A549 (cell line): ENCODE measurements at regions not wholly inside any gene's neighbourhood (a gene's known extent, or its start where the extent isn't known, plus 50 kb on each side); places are given as distances from the start of the nearest gene placed in this dataset.

Source experiments
- ATAC-seq, 2 experiments: fragments of 200-7000 bp in 1 of 2; fragments of >200 bp in 1 of 2; cut with Nextera tagmentation in 1 of 2; cut with Tn5 transposase in 1 of 2; 3 replicates each; pipeline versions ENCODE4 v1.8.0 to v1.9.1; 2018 to 2020; ENCODE audit warnings: mild to moderate bottlenecking in 1 of 2, moderate library complexity in 1 of 2
- CTCF ChIA-PET: fragments of 300-600 bp; sonication (Branson Sonifier 250); formaldehyde crosslinking; extraction: SDS; loops from one replicate; lab custom pipeline; 2021; ENCODE audit warnings: antibody characterized with exemption, inconsistent platforms; lab: Yijun Ruan, JAX
- POLR2A ChIA-PET: fragments of 350-600 bp; formaldehyde crosslinking; extraction: SDS; loops from one replicate; lab custom pipeline; 2021; ENCODE audit warnings: antibody characterized with exemption, inconsistent platforms; lab: Yijun Ruan, JAX
- DNase-seq, 2 experiments: peaks; one replicate each; pipeline versions ENCODE4 v3.0.0 to v3.0.0-alpha.2; 2011 to 2016; ENCODE audit warnings: low read depth in 1 of 2, low spot score in 1 of 2
- FAIRE-seq: peaks from 2 replicates; lab custom pipeline; 2011; peaks lifted over from hg19 to GRCh38; lab: Jason Lieb, UNC
- H3K27ac ChIP-seq, 2 experiments: fragments of >200 bp; sonication (Bioruptor Twin); formaldehyde crosslinking; 3 replicates each; pipeline ENCODE4 v1.5.1; 2016 to 2017
- H3K4me1 ChIP-seq: fragments of >200 bp; sonication (Bioruptor Twin); formaldehyde crosslinking; 3 replicates; pipeline ENCODE4 v1.6.1; 2016
- H3K4me2 ChIP-seq: fragments of >200 bp; sonication (Bioruptor Twin); formaldehyde crosslinking; 3 replicates; pipeline ENCODE4 v1.6.1; 2016
- H3K4me3 ChIP-seq: fragments of >200 bp; sonication (Bioruptor Twin); formaldehyde crosslinking; 3 replicates; pipeline ENCODE4 v1.5.1; 2016
- H3K9me3 ChIP-seq: fragments of >200 bp; sonication (Bioruptor Twin); formaldehyde crosslinking; 3 replicates; pipeline ENCODE4 v1.6.1; 2016
- BCL3 ChIP-seq: fragments of >200 bp; sonication (Bioruptor Twin); formaldehyde crosslinking; IDR thresholded peaks from 3 replicates; pipeline ENCODE4 v1.6.1; 2016
- CEBPB ChIP-seq, 2 experiments: fragments of >200 bp in 1 of 2; sonication (Bioruptor Twin) in 1 of 2; formaldehyde crosslinking in 1 of 2; IDR thresholded peaks; 2 replicates each; pipeline ENCODE4 v1.6.1; 2012 to 2016
- CTCF ChIP-seq: fragments of >200 bp; sonication (Bioruptor Twin); formaldehyde crosslinking; IDR thresholded peaks from 3 replicates; pipeline ENCODE4 v1.5.1; 2016
- E2F6 ChIP-seq: IDR thresholded peaks from 2 replicates; pipeline ENCODE4 v1.6.1; 2012; ENCODE audit warnings: low read depth, borderline replicate concordance
- FOSB ChIP-seq: fragments of 250-450 bp; sonication (Bioruptor Pico); IDR thresholded peaks from 2 replicates; pipeline ENCODE4 v1.5.0; 2020; ENCODE audit warnings: mild to moderate bottlenecking, moderate library complexity
- HDAC2 ChIP-seq: fragments of 200-600 bp; sonication (generic); IDR thresholded peaks from 2 replicates; pipeline ENCODE4 v1.6.1; 2016
- HEYL ChIP-seq: fragments of 250-450 bp; sonication (Bioruptor Pico); IDR thresholded peaks from 2 replicates; pipeline ENCODE4 v1.8.0; 2021; ENCODE audit warnings: mild to moderate bottlenecking, moderate library complexity
- HOXA7 ChIP-seq: fragments of 250-450 bp; sonication (Bioruptor Pico); IDR thresholded peaks from 2 replicates; pipeline ENCODE4 v1.5.0; 2020; ENCODE audit warnings: mild to moderate bottlenecking, moderate library complexity
- HOXB5 ChIP-seq: fragments of 250-450 bp; sonication (Bioruptor Pico); IDR thresholded peaks from 2 replicates; pipeline ENCODE4 v1.5.0; 2020; ENCODE audit warnings: mild to moderate bottlenecking, moderate library complexity
- JUNB ChIP-seq: fragments of >200 bp; sonication (Bioruptor Twin); formaldehyde crosslinking; IDR thresholded peaks from 2 replicates; pipeline ENCODE4 v1.6.1; 2016
- MYC ChIP-seq: IDR thresholded peaks from 2 replicates; pipeline ENCODE4 v1.6.1; 2012; ENCODE audit warnings: mild to moderate bottlenecking, inconsistent platforms, low read length, improper control_type of control experiment, borderline replicate concordance
- NPAS2 ChIP-seq: fragments of 250-450 bp; sonication (Bioruptor Pico); IDR thresholded peaks from 2 replicates; pipeline ENCODE4 v1.8.0; 2022; ENCODE audit warnings: mild to moderate bottlenecking, moderate library complexity, borderline replicate concordance
- POLR2AphosphoS2 ChIP-seq: conservative IDR thresholded peaks from 2 replicates; pipeline ENCODE4 v1.6.1; 2012; ENCODE audit warnings: low read length, improper control_type of control experiment, inconsistent platforms
- RAD21 ChIP-seq, 2 experiments: fragments of >200 bp in 1 of 2; sonication (Bioruptor Twin) in 1 of 2; formaldehyde crosslinking in 1 of 2; IDR thresholded peaks in 1 of 2; conservative IDR thresholded peaks in 1 of 2; 2 replicates in 1 of 2; 3 replicates in 1 of 2; pipeline ENCODE4 v1.6.1; 2012 to 2018; ENCODE audit warnings: inconsistent platforms in 1 of 2
- RARB ChIP-seq: fragments of 250-450 bp; sonication (Bioruptor Pico); IDR thresholded peaks from 2 replicates; pipeline ENCODE4 v1.8.0; 2021; ENCODE audit warnings: mild to moderate bottlenecking, moderate library complexity
- RCOR1 ChIP-seq: fragments of 150-350 bp; IDR thresholded peaks from 2 replicates; pipeline ENCODE4 v1.6.1; 2014; ENCODE audit warnings: antibody characterized with exemption, low read length, low read depth
- REST ChIP-seq: fragments of 200-600 bp; sonication (generic); IDR thresholded peaks from 2 replicates; pipeline ENCODE4 v1.6.1; 2016; ENCODE audit warnings: antibody characterized with exemption, mild to moderate bottlenecking, moderate library complexity
- SMC3 ChIP-seq: fragments of >200 bp; sonication (Bioruptor Twin); formaldehyde crosslinking; IDR thresholded peaks from 3 replicates; pipeline ENCODE4 v1.6.1; 2018; ENCODE audit warnings: inconsistent platforms
- TFCP2L1 ChIP-seq: fragments of 250-450 bp; sonication (Bioruptor Pico); IDR thresholded peaks from 2 replicates; pipeline ENCODE4 v1.5.0; 2021; ENCODE audit warnings: mild to moderate bottlenecking
- TP53 ChIP-seq: fragments of 250-450 bp; sonication (Bioruptor Pico); IDR thresholded peaks from 2 replicates; pipeline ENCODE4 v1.5.0; 2021; ENCODE audit warnings: mild to moderate bottlenecking, moderate library complexity
- USF2 ChIP-seq: fragments of 450-650 bp; IDR thresholded peaks from 2 replicates; pipeline ENCODE4 v1.6.1; 2014; ENCODE audit warnings: antibody characterized with exemption
- ZFP36 ChIP-seq: fragments of 450-650 bp; IDR thresholded peaks from 2 replicates; pipeline ENCODE4 v1.6.1; 2014; ENCODE audit warnings: borderline replicate concordance; ENCODE audit not compliant: partially characterized antibody
- ZNF302 ChIP-seq: fragments of 250-450 bp; sonication (Bioruptor Pico); IDR thresholded peaks from 2 replicates; pipeline ENCODE4 v1.9.0; 2021; ENCODE audit warnings: inconsistent platforms, mild to moderate bottlenecking, moderate library complexity
- ZSCAN20 ChIP-seq: fragments of 250-450 bp; sonication (Bioruptor Pico); IDR thresholded peaks from 2 replicates; pipeline ENCODE4 v1.8.0; 2022; ENCODE audit warnings: mild to moderate bottlenecking, moderate library complexity
- WGBS: methylation state at CpG from one replicate; pipeline ENCODE4 v1.1.6; 2017; ENCODE audit errors: missing lambda C conversion rate; 5-methylcytosine and 5-hydroxymethylcytosine counted together

- no peak overlapping the region for H3K4me3 ChIP-seq
- no peak overlapping the region for H3K4me2 ChIP-seq
- ATAC-seq (no peak), DNase-seq (no peak), FAIRE-seq (no peak)
- ChIA-PET CTCF (no interaction called here), POLR2A (no interaction called here)
- no peak overlapping the region for H3K27ac ChIP-seq
- 8% methylated on average over 2 of the region's 3 CpGs for WGBS
- no peaks in the 10 kb centered on the region for H3K9me3 ChIP-seq
- no peaks in the 10 kb centered on the region for H3K4me1 ChIP-seq
- TF ChIP-seq BCL3, result no peak
These were observed 62.0 kb downstream of the CNGA2 start for GRCh38 chrX:151796576-151796975.

GRCh38 chrX:151801980-151802379 lies 67.4 kb downstream of the CNGA2 start:
- ATAC-seq (peak; percentile 39 to 74; a peak in 3 of 6 replicates), FAIRE-seq (peak; percentile 46), DNase-seq (peak; percentile 21 to 30)
- H3K27ac ChIP-seq, result peak overlapping the region in 1 of 2 experiments; percentile 48; a peak in 1 of 6 replicates
- TF ChIP-seq SMC3 (peak; percentile 36; the same call in 1 of the 3 replicates), TP53 (CRISPR knock-in tag) (no peak), JUNB (no peak), FOSB (CRISPR knock-in tag) (no peak), RARB (no peak), RCOR1 (no peak), CTCF (peak; percentile 17; the same call in 1 of the 3 replicates), USF2 (no peak), TFCP2L1 (no peak), HOXB5 (CRISPR knock-in tag) (no peak), RAD21 (conservative IDR thresholded peaks at IDR 0.05 in 1 of 2, IDR thresholded peaks at IDR 0.05 in 1 of 2) (peak; percentile 43 to 66; a peak in 3 of 5 replicates)
- no peak overlapping the region for H3K4me3 ChIP-seq
- no peaks in the 10 kb centered on the region for H3K9me3 ChIP-seq
- 43% methylated on average over 7 of the region's 7 CpGs for WGBS
- no peak overlapping the region for H3K4me2 ChIP-seq
- H3K4me1 ChIP-seq, result no peaks in the 10 kb centered on the region
- CTCF ChIA-PET, result interaction anchor here (0.5 to 1.1 kb wide), 3 partner anchors 48 to 808 kb away, joined by 3 read pairs; no protein-coding TSS in a partner anchor
- POLR2A ChIA-PET, result no interaction called here

GRCh38 chrX:151806967-151807540 lies 72.5 kb downstream of the CNGA2 start:
- POLR2A ChIA-PET, result no interaction called here
- no peak overlapping the region for H3K4me3 ChIP-seq
- H3K4me2 ChIP-seq, result no peak overlapping the region
- no peak for DNase-seq
- CTCF ChIA-PET, result interaction anchor here (0.8 to 1.6 kb wide), 2 partner anchors 54 to 1014 kb away, joined by 3 read pairs; no protein-coding TSS in a partner anchor
- H3K9me3 ChIP-seq, result no peaks in the 10 kb centered on the region
- 61% methylated on average over 5 of the region's 5 CpGs for WGBS
- FAIRE-seq, result no peak
- no peak for ATAC-seq
- no peak overlapping the region for H3K27ac ChIP-seq
- H3K4me1 ChIP-seq, result no peaks in the 10 kb centered on the region
- TF ChIP-seq POLR2AphosphoS2 (no peak), HOXA7 (no peak), ZSCAN20 (no peak), CEBPB (IDR thresholded peaks at IDR 0.05) (no peak), TP53 (CRISPR knock-in tag) (no peak), HDAC2 (no peak), REST (no peak), RARB (no peak), MYC (no peak), NPAS2 (CRISPR knock-in tag) (no peak), HEYL (CRISPR knock-in tag) (no peak), ZFP36 (no peak), USF2 (no peak), E2F6 (no peak), ZNF302 (CRISPR knock-in tag) (no peak)
